Stomach smooth muscle (tissue), 2 donors: ENCODE measurements at regions not wholly inside any gene's neighbourhood (a gene's known extent, or its start where the extent isn't known, plus 50 kb on each side); places are given as distances from the start of the nearest gene placed in this dataset.

Experiments
- H3K27ac ChIP-seq: one replicate; pipeline ENCODE4 v1.7.0; 2013; ENCODE audit warnings: mild to moderate bottlenecking, low read length, inconsistent platforms
- H3K27me3 ChIP-seq, 2 donors: one replicate each; pipeline ENCODE4 v1.7.0; 2013; ENCODE audit warnings: low read length in 2 of 2; ENCODE audit not compliant: insufficient read depth in 2 of 2, control insufficient read depth in 1 of 2
- H3K36me3 ChIP-seq, 2 donors: one replicate each; pipeline ENCODE4 v1.7.0; 2013; ENCODE audit warnings: low read length in 2 of 2; ENCODE audit not compliant: control insufficient read depth in 2 of 2, insufficient read depth in 2 of 2
- H3K4me1 ChIP-seq: one replicate; pipeline ENCODE4 v1.7.0; 2013; ENCODE audit warnings: low read length; ENCODE audit not compliant: control insufficient read depth, insufficient read depth
- H3K4me3 ChIP-seq, 2 donors: one replicate each; pipeline ENCODE4 v1.7.0; 2013; ENCODE audit warnings: low read length in 2 of 2
- H3K9ac ChIP-seq, 2 donors: one replicate each; pipeline ENCODE4 v1.7.0; 2013; ENCODE audit warnings: low read length in 2 of 2, mild to moderate bottlenecking in 1 of 2
- H3K9me3 ChIP-seq, 2 donors: one replicate each; pipeline ENCODE4 v1.7.0; 2013; ENCODE audit warnings: low read length in 2 of 2; ENCODE audit not compliant: control insufficient read depth in 2 of 2
- donor health status: healthy.
- donor health status: Pancreatic carcinoma.

GRCh38 chr9:87084407-87084806 is 137.1 kb upstream of the GAS1 start:
- Histone ChIP-seq H3K27ac (no peak overlapping the region), H3K36me3 (no peaks in the 10 kb centered on the region), H3K4me1 (peaks cover 14% of the 10 kb centered on the region), H3K27me3 (no peaks in the 10 kb centered on the region), H3K9ac (no peak overlapping the region), H3K4me3 (no peak overlapping the region), H3K9me3 (peaks cover 0 to 4% of the 10 kb centered on the region in 2 donors)

GRCh38 chr9:87085073-87085472 is 137.8 kb upstream of the GAS1 start:
- peaks cover 14% of the 10 kb centered on the region for H3K4me1 ChIP-seq
- no peak overlapping the region for H3K9ac ChIP-seq
- no peaks in the 10 kb centered on the region for H3K36me3 ChIP-seq
- peaks cover 0 to 4% of the 10 kb centered on the region in 2 donors for H3K9me3 ChIP-seq
- no peak overlapping the region for H3K4me3 ChIP-seq
- no peaks in the 10 kb centered on the region for H3K27me3 ChIP-seq
- H3K27ac ChIP-seq: no peak overlapping the region

- H3K27me3 ChIP-seq: no peaks in the 10 kb centered on the region
- no peak overlapping the region for H3K9ac ChIP-seq
- H3K36me3 ChIP-seq: no peaks in the 10 kb centered on the region
- H3K9me3 ChIP-seq: peaks cover 0 to 4% of the 10 kb centered on the region in 2 donors
- H3K27ac ChIP-seq: no peak overlapping the region
- H3K4me3 ChIP-seq: no peak overlapping the region
- peaks cover 14% of the 10 kb centered on the region for H3K4me1 ChIP-seq
Measured at GRCh38 chr9:87085521-87085920, 138.2 kb upstream of the GAS1 start.

GRCh38 chr9:87086221-87086818 is 139.0 kb upstream of the GAS1 start:
- peaks cover 0 to 4% of the 10 kb centered on the region in 2 donors for H3K9me3 ChIP-seq
- no peak overlapping the region for H3K9ac ChIP-seq
- H3K27ac ChIP-seq: no peak overlapping the region
- peaks cover 12% of the 10 kb centered on the region for H3K4me1 ChIP-seq
- no peaks in the 10 kb centered on the region for H3K36me3 ChIP-seq
- no peak overlapping the region for H3K4me3 ChIP-seq
- no peaks in the 10 kb centered on the region for H3K27me3 ChIP-seq

GRCh38 chr9:87087197-87087596 is 139.9 kb upstream of the GAS1 start:
- Histone ChIP-seq H3K27ac (no peak overlapping the region), H3K9ac (no peak overlapping the region), H3K4me3 (no peak overlapping the region), H3K4me1 (peaks cover 5% of the 10 kb centered on the region), H3K27me3 (no peaks in the 10 kb centered on the region), H3K36me3 (no peaks in the 10 kb centered on the region), H3K9me3 (peaks cover 0 to under 1% of the 10 kb centered on the region in 2 donors)

GRCh38 chr9:87088192-87088591 is 140.9 kb upstream of the GAS1 start:
- Histone ChIP-seq H3K9ac (no peak overlapping the region), H3K4me1 (peaks cover 5% of the 10 kb centered on the region), H3K27me3 (no peaks in the 10 kb centered on the region), H3K9me3 (no peaks in the 10 kb centered on the region), H3K4me3 (no peak overlapping the region), H3K36me3 (no peaks in the 10 kb centered on the region), H3K27ac (no peak overlapping the region)

- no peaks in the 10 kb centered on the region for H3K36me3 ChIP-seq
- peaks cover 5% of the 10 kb centered on the region for H3K4me1 ChIP-seq
- no peak overlapping the region for H3K27ac ChIP-seq
Measured at GRCh38 chr9:87088621-87089365, 141.5 kb upstream of the GAS1 start.

GRCh38 chr9:87089506-87089905 is 142.2 kb upstream of the GAS1 start:
- H3K4me1 ChIP-seq: peaks cover 5% of the 10 kb centered on the region

More at GRCh38 chr9:87088621-87089365, 141.5 kb upstream of the GAS1 start:
- Histone ChIP-seq H3K4me3 (no peak overlapping the region), H3K27me3 (no peaks in the 10 kb centered on the region), H3K9me3 (no peaks in the 10 kb centered on the region), H3K9ac (no peak overlapping the region)

GRCh38 chr9:87089929-87090328 is 142.6 kb upstream of the GAS1 start:
- Histone ChIP-seq H3K27ac (no peak overlapping the region), H3K9ac (no peak overlapping the region), H3K36me3 (no peaks in the 10 kb centered on the region)

More at GRCh38 chr9:87089506-87089905, 142.2 kb upstream of the GAS1 start:
- H3K4me3 ChIP-seq: no peak overlapping the region
- H3K36me3 ChIP-seq: no peaks in the 10 kb centered on the region
- no peaks in the 10 kb centered on the region for H3K27me3 ChIP-seq
- H3K9me3 ChIP-seq: no peaks in the 10 kb centered on the region
- no peak overlapping the region for H3K27ac ChIP-seq
- no peak overlapping the region for H3K9ac ChIP-seq

GRCh38 chr9:87093777-87094176 is 146.5 kb upstream of the GAS1 start:
- Histone ChIP-seq H3K9ac (no peak overlapping the region), H3K27ac (no peak overlapping the region), H3K4me1 (peaks cover 4% of the 10 kb centered on the region), H3K9me3 (no peaks in the 10 kb centered on the region), H3K36me3 (no peaks in the 10 kb centered on the region), H3K27me3 (no peaks in the 10 kb centered on the region), H3K4me3 (no peak overlapping the region)

More at GRCh38 chr9:87089929-87090328, 142.6 kb upstream of the GAS1 start:
- Histone ChIP-seq H3K9me3 (no peaks in the 10 kb centered on the region), H3K27me3 (no peaks in the 10 kb centered on the region), H3K4me1 (peaks cover 5% of the 10 kb centered on the region), H3K4me3 (no peak overlapping the region)

- Histone ChIP-seq H3K4me3 (no peak overlapping the region), H3K27me3 (no peaks in the 10 kb centered on the region), H3K27ac (no peak overlapping the region), H3K9ac (no peak overlapping the region), H3K36me3 (no peaks in the 10 kb centered on the region), H3K4me1 (peaks cover 2% of the 10 kb centered on the region), H3K9me3 (no peaks in the 10 kb centered on the region)
Measured at GRCh38 chr9:87095951-87096350, 148.6 kb upstream of the GAS1 start.
